ENCODE measurements at regions not wholly inside any gene's neighbourhood (a gene's known extent, or its start where the extent isn't known, plus 50 kb on each side); places are given as distances from the start of the nearest gene placed in this dataset.
"Not testable (repeated sequence)": the region's sequence is repeated elsewhere in the genome, so short reads cannot be mapped to it uniquely, and the experiment has no call there.

DNA sequence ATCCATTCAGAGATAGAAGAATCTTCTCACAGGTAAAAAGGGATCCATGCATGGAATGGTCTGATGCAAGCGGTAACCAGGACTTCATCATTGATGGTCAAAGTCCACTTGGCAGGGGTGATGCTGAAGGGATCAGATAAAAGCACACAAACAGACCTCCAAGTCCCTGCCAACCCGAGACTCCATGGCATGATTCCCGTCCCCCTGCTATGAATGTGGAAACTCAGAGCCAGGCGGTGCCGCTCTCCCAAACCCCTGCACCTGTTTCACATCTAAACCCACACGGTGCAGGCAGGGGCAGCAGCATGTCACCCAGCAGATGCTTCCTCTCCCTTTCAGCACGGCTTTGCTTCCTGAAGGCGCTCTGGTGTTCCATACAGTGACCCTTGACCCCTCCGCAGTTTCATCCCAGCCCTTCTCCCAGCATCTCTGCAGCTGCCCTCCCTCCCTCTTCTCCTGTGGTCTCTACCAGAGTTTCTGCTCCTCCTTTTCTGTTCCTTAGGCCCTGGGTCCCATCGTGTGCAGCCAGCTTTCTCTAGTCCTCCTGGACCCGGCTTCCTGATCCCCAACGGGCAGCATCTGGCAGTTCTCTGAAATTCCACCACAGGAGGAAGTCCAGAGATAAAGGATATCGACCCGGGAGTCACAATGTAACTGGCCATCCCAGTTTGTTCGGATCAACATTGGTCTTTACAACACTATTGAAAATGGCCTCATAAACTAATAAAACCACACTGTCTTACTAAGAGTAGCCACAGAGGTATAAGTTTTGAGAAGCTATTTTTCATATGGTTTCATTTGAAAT lies 235.0 kb downstream of the TTLL2 start:
- no peak for DNase-seq (ENCODE audit: low read depth)
- no peak overlapping the region for H3K4me3 ChIP-seq (ENCODE audit: low read depth, low read length)
- TF ChIP-seq, protein P1, sequence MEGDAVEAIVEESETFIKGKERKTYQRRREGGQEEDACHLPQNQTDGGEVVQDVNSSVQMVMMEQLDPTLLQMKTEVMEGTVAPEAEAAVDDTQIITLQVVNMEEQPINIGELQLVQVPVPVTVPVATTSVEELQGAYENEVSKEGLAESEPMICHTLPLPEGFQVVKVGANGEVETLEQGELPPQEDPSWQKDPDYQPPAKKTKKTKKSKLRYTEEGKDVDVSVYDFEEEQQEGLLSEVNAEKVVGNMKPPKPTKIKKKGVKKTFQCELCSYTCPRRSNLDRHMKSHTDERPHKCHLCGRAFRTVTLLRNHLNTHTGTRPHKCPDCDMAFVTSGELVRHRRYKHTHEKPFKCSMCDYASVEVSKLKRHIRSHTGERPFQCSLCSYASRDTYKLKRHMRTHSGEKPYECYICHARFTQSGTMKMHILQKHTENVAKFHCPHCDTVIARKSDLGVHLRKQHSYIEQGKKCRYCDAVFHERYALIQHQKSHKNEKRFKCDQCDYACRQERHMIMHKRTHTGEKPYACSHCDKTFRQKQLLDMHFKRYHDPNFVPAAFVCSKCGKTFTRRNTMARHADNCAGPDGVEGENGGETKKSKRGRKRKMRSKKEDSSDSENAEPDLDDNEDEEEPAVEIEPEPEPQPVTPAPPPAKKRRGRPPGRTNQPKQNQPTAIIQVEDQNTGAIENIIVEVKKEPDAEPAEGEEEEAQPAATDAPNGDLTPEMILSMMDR (IDR thresholded peaks at IDR 0.05; ENCODE audit: low read depth, low read length), result no peak
- TF ChIP-seq POLR2A (IDR thresholded peaks at IDR 0.05; ENCODE audit: extremely low read depth, insufficient read length) (no peak), MYC (IDR thresholded peaks at IDR 0.05; ENCODE audit: low read depth, low read length) (no peak)
- TF ChIP-seq, protein P2, sequence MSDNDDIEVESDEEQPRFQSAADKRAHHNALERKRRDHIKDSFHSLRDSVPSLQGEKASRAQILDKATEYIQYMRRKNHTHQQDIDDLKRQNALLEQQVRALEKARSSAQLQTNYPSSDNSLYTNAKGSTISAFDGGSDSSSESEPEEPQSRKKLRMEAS (IDR thresholded peaks at IDR 0.05; ENCODE audit: low read depth, low read length), result no peak

DNA sequence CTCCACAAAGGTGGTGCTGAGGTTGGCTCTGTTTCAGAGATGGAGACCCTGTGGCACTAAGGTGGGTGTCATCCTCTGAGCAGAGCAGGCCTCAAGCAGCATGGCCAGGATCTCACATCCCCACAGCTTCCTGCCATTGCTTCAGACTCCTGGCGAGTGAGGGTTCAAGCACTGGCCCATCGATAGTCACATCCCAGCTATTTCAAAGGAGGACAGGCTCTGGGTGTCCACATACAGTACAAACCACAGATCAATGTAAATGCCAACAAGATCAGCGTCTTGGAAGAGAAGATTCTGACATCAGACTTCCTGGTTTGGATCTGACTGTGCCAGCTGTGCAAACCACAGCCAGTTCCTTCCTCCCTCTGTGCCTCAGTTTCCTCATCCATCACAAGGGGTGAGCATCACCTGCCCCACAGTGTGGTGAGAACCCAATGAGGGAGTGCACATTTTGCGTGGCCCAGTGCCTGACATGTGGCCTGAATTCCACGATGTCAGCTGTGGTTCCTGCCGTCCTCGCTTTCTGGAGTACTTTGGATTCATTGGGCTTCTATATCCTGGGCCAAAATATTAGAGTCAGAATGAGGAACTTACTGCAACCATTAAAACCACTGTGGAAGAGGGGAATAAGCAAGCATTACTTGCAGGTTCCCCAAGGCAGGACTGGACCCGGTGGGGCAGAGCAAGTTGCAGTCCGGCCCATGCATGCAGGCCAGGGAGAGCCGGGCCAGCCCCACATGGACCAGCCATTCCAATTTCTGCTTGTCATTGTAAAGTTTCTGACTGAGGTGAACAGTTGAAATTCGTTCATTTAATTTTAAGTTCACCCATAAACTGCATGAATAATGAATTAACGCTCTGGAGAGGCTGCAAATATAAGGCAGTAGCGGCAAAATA lies 236.0 kb downstream of the TTLL2 start:
- no peak for DNase-seq (ENCODE audit: low read depth)
- TF ChIP-seq POLR2A (IDR thresholded peaks at IDR 0.05; ENCODE audit: extremely low read depth, insufficient read length), result no peak
- no peak for TF ChIP-seq MYC (IDR thresholded peaks at IDR 0.05; ENCODE audit: low read depth, low read length)
- TF ChIP-seq, protein P2 (IDR thresholded peaks at IDR 0.05; ENCODE audit: low read depth, low read length), result no peak
- no peak overlapping the region for H3K4me3 ChIP-seq (ENCODE audit: low read depth, low read length)

DNA sequence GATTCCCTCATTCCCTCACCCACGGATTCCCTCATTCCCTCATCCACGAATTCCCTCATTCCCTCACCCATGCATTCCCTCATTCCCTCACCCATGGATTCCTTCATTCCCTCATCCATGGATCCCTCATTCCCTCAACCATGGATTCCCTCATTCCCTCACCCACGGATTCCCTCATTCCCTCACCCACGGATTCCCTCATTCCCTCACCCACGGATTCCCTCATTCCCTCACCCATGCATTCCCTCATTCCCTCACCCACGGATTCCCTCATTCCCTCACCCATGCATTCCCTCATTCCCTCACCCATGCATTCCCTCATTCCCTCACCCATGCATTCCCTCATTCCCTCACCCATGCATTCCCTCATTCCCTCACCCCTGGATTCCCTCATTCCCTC lies 238.0 kb downstream of the TTLL2 start:
- H3K4me3 ChIP-seq (ENCODE audit: low read depth, low read length); DNase-seq (ENCODE audit: low read depth): not testable (repeated sequence)

GRCh38 chr6:167564416-167565250 lies 239.7 kb downstream of the TTLL2 start:
- TF ChIP-seq, protein P2 (IDR thresholded peaks at IDR 0.05; ENCODE audit: low read depth, low read length), result no peak
- no peak for TF ChIP-seq POLR2A (IDR thresholded peaks at IDR 0.05; ENCODE audit: extremely low read depth, insufficient read length)
- no peak for TF ChIP-seq MYC (IDR thresholded peaks at IDR 0.05; ENCODE audit: low read depth, low read length)
- TF ChIP-seq, protein P1 (IDR thresholded peaks at IDR 0.05; ENCODE audit: low read depth, low read length), result no peak
- DNase-seq (ENCODE audit: low read depth), result no peak
- no peak overlapping the region for H3K4me3 ChIP-seq (ENCODE audit: low read depth, low read length)

DNA sequence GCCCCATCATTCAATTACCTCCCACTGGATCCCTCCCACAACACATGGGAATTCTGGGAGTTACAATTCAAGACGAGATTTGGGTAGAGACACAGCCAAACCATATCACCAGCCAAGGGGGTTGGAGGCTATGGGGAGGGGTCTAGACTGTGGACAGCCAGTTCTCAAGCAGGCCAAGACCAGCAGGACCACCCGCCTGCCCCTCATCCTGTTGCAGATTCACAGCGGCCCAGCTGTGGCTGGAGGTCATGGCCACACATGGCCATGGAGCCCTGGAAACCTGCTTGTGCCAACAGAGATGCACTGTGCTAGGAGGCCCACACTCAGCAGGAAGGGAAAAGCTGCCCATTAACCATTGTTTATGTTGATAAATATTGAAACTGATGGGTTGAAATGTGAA lies 240.5 kb downstream of the TTLL2 start:
- DNase-seq (ENCODE audit: low read depth), result no peak
- no peak for TF ChIP-seq MYC (IDR thresholded peaks at IDR 0.05; ENCODE audit: low read depth, low read length)
- TF ChIP-seq POLR2A (IDR thresholded peaks at IDR 0.05; ENCODE audit: extremely low read depth, insufficient read length), result no peak
- TF ChIP-seq, protein P2 (IDR thresholded peaks at IDR 0.05; ENCODE audit: low read depth, low read length), result no peak
- TF ChIP-seq, protein P1 (IDR thresholded peaks at IDR 0.05; ENCODE audit: low read depth, low read length), result no peak
- H3K4me3 ChIP-seq (ENCODE audit: low read depth, low read length), result no peak overlapping the region

DNA sequence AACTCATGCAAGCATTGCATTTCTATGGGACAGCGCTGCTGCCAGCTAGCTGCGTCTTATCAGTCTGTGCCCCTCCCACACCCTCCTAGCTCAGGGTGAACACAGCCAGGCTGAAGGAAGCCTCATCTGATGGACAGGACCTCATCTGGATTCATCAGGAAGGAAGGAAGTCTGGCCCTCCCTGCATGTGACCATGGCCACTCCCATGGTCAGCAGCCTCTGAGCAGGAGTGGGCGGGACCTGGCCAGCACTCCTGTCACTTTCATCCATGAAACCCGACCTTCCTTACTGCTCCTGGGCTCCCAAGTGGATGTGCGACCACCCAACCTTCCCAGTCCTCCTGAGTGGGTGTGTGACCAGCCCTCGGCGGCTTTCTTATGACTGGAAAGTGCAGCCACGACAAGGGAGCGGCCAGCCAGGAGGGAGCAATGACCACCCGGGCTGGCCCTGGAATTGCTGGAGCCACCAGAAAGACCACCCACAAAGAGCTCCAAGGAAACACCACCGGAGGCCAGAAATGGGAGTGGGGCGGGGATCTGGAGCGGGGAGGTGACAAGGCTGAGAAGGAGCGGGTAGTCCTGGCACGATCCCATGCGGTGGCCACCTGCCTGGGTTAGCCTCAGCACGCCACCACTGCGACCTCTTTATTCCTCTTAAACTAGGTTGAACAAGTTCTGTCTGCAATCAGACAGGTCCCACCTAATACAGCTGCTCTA lies 241.2 kb downstream of the TTLL2 start:
- DNase-seq (ENCODE audit: low read depth), result no peak
- TF ChIP-seq, protein P2 (IDR thresholded peaks at IDR 0.05; ENCODE audit: low read depth, low read length), result no peak
- no peak for TF ChIP-seq POLR2A (IDR thresholded peaks at IDR 0.05; ENCODE audit: extremely low read depth, insufficient read length)
- TF ChIP-seq, protein P1 (IDR thresholded peaks at IDR 0.05; ENCODE audit: low read depth, low read length), result no peak
- no peak for TF ChIP-seq MYC (IDR thresholded peaks at IDR 0.05; ENCODE audit: low read depth, low read length)
- H3K4me3 ChIP-seq (ENCODE audit: low read depth, low read length), result no peak overlapping the region

All from NB4 (cell line).